ENCODE measurements at regions not wholly inside any gene's neighbourhood (a gene's known extent, or its start where the extent isn't known, plus 50 kb on each side); places are given as distances from the start of the nearest gene placed in this dataset.
A peak's percentile ranks its signal among the peaks of the same experiment; 100 is the strongest.

- no peak overlapping the region for H3K27ac ChIP-seq (ENCODE audit: low read length)
- no peak for DNase-seq
These were observed 612.9 kb downstream of the BNC2 start for GRCh38 chr9:16257604-16258003.

DNA sequence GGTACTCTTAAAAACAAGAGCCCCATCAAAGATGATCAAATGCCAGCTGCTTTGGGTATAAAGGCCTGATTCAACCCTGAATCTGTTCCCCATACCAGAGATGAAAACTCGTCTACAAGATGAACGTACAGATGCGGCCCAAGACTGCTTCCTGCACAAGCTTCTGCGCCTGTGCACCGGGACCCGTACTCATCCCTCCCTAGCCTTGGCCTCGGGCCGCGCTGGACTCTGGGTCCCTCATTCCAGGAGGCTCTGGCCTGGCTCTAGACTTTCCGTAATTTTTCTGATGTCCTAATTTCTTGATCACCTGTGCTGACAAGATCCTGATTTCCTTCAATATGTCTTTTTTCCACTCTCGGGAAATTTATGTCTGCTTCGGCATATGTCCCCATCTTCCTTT is 612.3 kb downstream of the BNC2 start:
- H3K27ac ChIP-seq (ENCODE audit: low read length) = no peak overlapping the region
- H4K20me1 ChIP-seq (ENCODE audit: insufficient read depth, low read length) = no peaks in the 10 kb centered on the region
- H3K79me2 ChIP-seq (ENCODE audit: low read length) = no peaks in the 10 kb centered on the region
- H3K36me3 ChIP-seq (replicated peaks; ENCODE audit: insufficient read depth, low read length) = no peaks in the 10 kb centered on the region
- H3K4me1 ChIP-seq (ENCODE audit: low read length) = peaks cover 11% of the 10 kb centered on the region
- H3K9me3 ChIP-seq (replicated peaks; ENCODE audit: insufficient read depth, low read length) = no peaks in the 10 kb centered on the region
- no peak overlapping the region for H2AFZ ChIP-seq (ENCODE audit: low read length)
- no peaks in the 10 kb centered on the region for H3K9me2 ChIP-seq (replicated peaks; ENCODE audit: insufficient read depth, low read length)
- TF ChIP-seq EZH2 (optimal IDR thresholded peaks at IDR 0.05; ENCODE audit: low read depth, low read length) (no peak), EZH2phosphoT487 (IDR thresholded peaks at IDR 0.05; ENCODE audit: low read length) (no peak)
- TF ChIP-seq, protein P1, sequence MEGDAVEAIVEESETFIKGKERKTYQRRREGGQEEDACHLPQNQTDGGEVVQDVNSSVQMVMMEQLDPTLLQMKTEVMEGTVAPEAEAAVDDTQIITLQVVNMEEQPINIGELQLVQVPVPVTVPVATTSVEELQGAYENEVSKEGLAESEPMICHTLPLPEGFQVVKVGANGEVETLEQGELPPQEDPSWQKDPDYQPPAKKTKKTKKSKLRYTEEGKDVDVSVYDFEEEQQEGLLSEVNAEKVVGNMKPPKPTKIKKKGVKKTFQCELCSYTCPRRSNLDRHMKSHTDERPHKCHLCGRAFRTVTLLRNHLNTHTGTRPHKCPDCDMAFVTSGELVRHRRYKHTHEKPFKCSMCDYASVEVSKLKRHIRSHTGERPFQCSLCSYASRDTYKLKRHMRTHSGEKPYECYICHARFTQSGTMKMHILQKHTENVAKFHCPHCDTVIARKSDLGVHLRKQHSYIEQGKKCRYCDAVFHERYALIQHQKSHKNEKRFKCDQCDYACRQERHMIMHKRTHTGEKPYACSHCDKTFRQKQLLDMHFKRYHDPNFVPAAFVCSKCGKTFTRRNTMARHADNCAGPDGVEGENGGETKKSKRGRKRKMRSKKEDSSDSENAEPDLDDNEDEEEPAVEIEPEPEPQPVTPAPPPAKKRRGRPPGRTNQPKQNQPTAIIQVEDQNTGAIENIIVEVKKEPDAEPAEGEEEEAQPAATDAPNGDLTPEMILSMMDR (IDR thresholded peaks at IDR 0.05; ENCODE audit: low read length) = no peak
- no peak overlapping the region for H3K4me3 ChIP-seq (ENCODE audit: low read length)
- no peak overlapping the region for H3K4me2 ChIP-seq (ENCODE audit: low read depth, low read length)
- no peaks in the 10 kb centered on the region for H3K27me3 ChIP-seq (replicated peaks; ENCODE audit: insufficient read depth, low read length)
- H3K9ac ChIP-seq (ENCODE audit: low read length) = no peak overlapping the region
- H3F3A ChIP-seq (ENCODE audit: insufficient read depth, low read length) = 0 out of 2 replicates have a peak, but pooled peaks cover 1% of the 10 kb centered on the region
- DNase-seq = no peak

More at GRCh38 chr9:16257604-16258003, 612.9 kb downstream of the BNC2 start:
- H3K9me3 ChIP-seq (replicated peaks; ENCODE audit: insufficient read depth, low read length) = no peaks in the 10 kb centered on the region
- H3K9me2 ChIP-seq (replicated peaks; ENCODE audit: insufficient read depth, low read length) = no peaks in the 10 kb centered on the region
- no peak overlapping the region for H3K4me2 ChIP-seq (ENCODE audit: low read depth, low read length)
- no peaks in the 10 kb centered on the region for H4K20me1 ChIP-seq (ENCODE audit: insufficient read depth, low read length)
- TF ChIP-seq EZH2 (optimal IDR thresholded peaks at IDR 0.05; ENCODE audit: low read depth, low read length) = no peak
- TF ChIP-seq, protein P1 (IDR thresholded peaks at IDR 0.05; ENCODE audit: low read length) = peak; percentile 15; the same call in 1 of the 2 replicates
- no peak for TF ChIP-seq EZH2phosphoT487 (IDR thresholded peaks at IDR 0.05; ENCODE audit: low read length)
- no peaks in the 10 kb centered on the region for H3F3A ChIP-seq (ENCODE audit: insufficient read depth, low read length)
- H3K4me3 ChIP-seq (ENCODE audit: low read length) = no peak overlapping the region
- no peaks in the 10 kb centered on the region for H3K36me3 ChIP-seq (replicated peaks; ENCODE audit: insufficient read depth, low read length)
- H3K9ac ChIP-seq (ENCODE audit: low read length) = no peak overlapping the region
- no peak overlapping the region for H2AFZ ChIP-seq (ENCODE audit: low read length)
- peaks cover 9% of the 10 kb centered on the region; the same call in 1 of the 2 replicates for H3K4me1 ChIP-seq (ENCODE audit: low read length)
- H3K27me3 ChIP-seq (replicated peaks; ENCODE audit: insufficient read depth, low read length) = no peaks in the 10 kb centered on the region
- no peaks in the 10 kb centered on the region for H3K79me2 ChIP-seq (ENCODE audit: low read length)

DNA sequence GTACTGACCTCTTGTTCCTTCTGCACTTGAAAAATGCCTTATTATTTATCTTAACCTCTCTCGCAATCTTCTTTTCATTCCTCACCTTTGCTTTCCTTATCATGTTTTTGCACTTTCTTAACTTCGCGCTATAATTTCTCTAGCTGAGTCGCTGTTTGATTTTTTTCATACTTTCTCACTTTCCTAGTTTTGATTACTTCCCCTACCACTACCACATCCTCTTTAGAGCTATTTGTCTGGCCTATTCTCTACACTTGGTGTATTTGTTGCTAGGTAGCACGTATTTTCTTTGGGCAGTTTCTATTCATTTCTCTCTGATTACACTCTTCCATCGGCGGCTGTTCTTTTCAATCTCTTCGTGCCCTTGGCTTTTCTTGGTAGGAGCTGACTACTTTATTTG is 611.8 kb downstream of the BNC2 start:
- TF ChIP-seq, protein P1 (IDR thresholded peaks at IDR 0.05; ENCODE audit: low read length) = no peak
- TF ChIP-seq EZH2 (optimal IDR thresholded peaks at IDR 0.05; ENCODE audit: low read depth, low read length) (no peak), EZH2phosphoT487 (IDR thresholded peaks at IDR 0.05; ENCODE audit: low read length) (no peak)
- Histone ChIP-seq H2AFZ (ENCODE audit: low read length) (no peak overlapping the region), H3K9me2 (replicated peaks; ENCODE audit: insufficient read depth, low read length) (no peaks in the 10 kb centered on the region), H3K9me3 (replicated peaks; ENCODE audit: insufficient read depth, low read length) (no peaks in the 10 kb centered on the region), H4K20me1 (ENCODE audit: insufficient read depth, low read length) (no peaks in the 10 kb centered on the region), H3K79me2 (ENCODE audit: low read length) (no peaks in the 10 kb centered on the region), H3K27ac (ENCODE audit: low read length) (no peak overlapping the region), H3K4me1 (ENCODE audit: low read length) (peaks cover 15% of the 10 kb centered on the region), H3F3A (ENCODE audit: insufficient read depth, low read length) (0 out of 2 replicates have a peak, but pooled peaks cover 5% of the 10 kb centered on the region), H3K9ac (ENCODE audit: low read length) (no peak overlapping the region), H3K4me2 (ENCODE audit: low read depth, low read length) (no peak overlapping the region), H3K27me3 (replicated peaks; ENCODE audit: insufficient read depth, low read length) (no peaks in the 10 kb centered on the region), H3K36me3 (replicated peaks; ENCODE audit: insufficient read depth, low read length) (no peaks in the 10 kb centered on the region), H3K4me3 (ENCODE audit: low read length) (no peak overlapping the region)
- no peak for DNase-seq

Data from MM.1S (cell line).